Subcutaneous abdominal adipose tissue (tissue), 5 donors: ENCODE measurements at regions not wholly inside any gene's neighbourhood (a gene's known extent, or its start where the extent isn't known, plus 50 kb on each side); places are given as distances from the start of the nearest gene placed in this dataset.
A peak's percentile ranks its signal among the peaks of the same experiment; 100 is the strongest.

Experiments
- H3K27ac ChIP-seq: one replicate; pipeline ENCODE4 v1.7.0; 2013; ENCODE audit warnings: low read depth, mild to moderate bottlenecking, inconsistent platforms, low read length, moderate library complexity
- H3K27me3 ChIP-seq, 5 donors: one replicate each; pipeline ENCODE4 v1.7.0; 2013; ENCODE audit warnings: low read length in 5 of 5, inconsistent platforms in 1 of 5; ENCODE audit not compliant: control insufficient read depth in 5 of 5, insufficient read depth in 4 of 5
- H3K36me3 ChIP-seq, 5 donors: one replicate each; pipeline ENCODE4 v1.7.0; 2013; ENCODE audit warnings: low read length in 5 of 5; ENCODE audit not compliant: control insufficient read depth in 5 of 5, insufficient read depth in 5 of 5
- H3K4me1 ChIP-seq, 5 donors: one replicate each; pipeline ENCODE4 v1.7.0; 2013; ENCODE audit warnings: low read length in 5 of 5, mild to moderate bottlenecking in 3 of 5, moderate library complexity in 1 of 5; ENCODE audit not compliant: control insufficient read depth in 5 of 5, insufficient read depth in 5 of 5
- H3K4me3 ChIP-seq, 5 donors: one replicate each; pipeline ENCODE4 v1.7.0; 2013; ENCODE audit warnings: low read length in 5 of 5, low read depth in 1 of 5
- H3K9ac ChIP-seq, 5 donors: one replicate each; pipeline ENCODE4 v1.7.0; 2013; ENCODE audit warnings: low read length in 5 of 5, mild to moderate bottlenecking in 4 of 5, moderate library complexity in 3 of 5
- H3K9me3 ChIP-seq, 5 donors: one replicate each; pipeline ENCODE4 v1.7.0; 2013; ENCODE audit warnings: low read length in 5 of 5; ENCODE audit not compliant: control insufficient read depth in 5 of 5
- donor health status: healthy.
- donor health status: healthy.
- donor health status: healthy.
- donor health status: healthy.
- donor health status: healthy.

- H3K4me1 ChIP-seq: peaks cover 7 to 35% (median 24%) of the 10 kb centered on the region in 5 donors
Observed at GRCh38 chr1:201675143-201675542, 136.2 kb downstream of the NAV1 start.

GRCh38 chr1:201676197-201676596, 137.3 kb downstream of the NAV1 start:
- Histone ChIP-seq H3K4me3 (no peak overlapping the region), H3K27ac (no peak overlapping the region), H3K27me3 (no peaks in the 10 kb centered on the region), H3K36me3 (peaks cover 0 to 7% (median 2%) of the 10 kb centered on the region in 5 donors), H3K4me1 (peaks cover 7 to 42% (median 28%) of the 10 kb centered on the region in 5 donors), H3K9me3 (no peaks in the 10 kb centered on the region), H3K9ac (peak overlapping the region in 1 of 5 donors; percentile 30)

More at GRCh38 chr1:201675143-201675542, 136.2 kb downstream of the NAV1 start:
- Histone ChIP-seq H3K4me3 (no peak overlapping the region), H3K27me3 (no peaks in the 10 kb centered on the region), H3K9ac (peak overlapping the region in 2 of 5 donors; percentile 38 to 41), H3K27ac (peak overlapping the region; percentile 3), H3K9me3 (no peaks in the 10 kb centered on the region), H3K36me3 (peaks cover 0 to 7% (median 2%) of the 10 kb centered on the region in 5 donors)

GRCh38 chr1:201676641-201677040, 137.7 kb downstream of the NAV1 start:
- Histone ChIP-seq H3K4me3 (no peak overlapping the region), H3K4me1 (peaks cover 7 to 45% (median 30%) of the 10 kb centered on the region in 5 donors), H3K9ac (no peak overlapping the region), H3K27me3 (no peaks in the 10 kb centered on the region), H3K27ac (no peak overlapping the region), H3K9me3 (no peaks in the 10 kb centered on the region), H3K36me3 (peaks cover 0 to 7% (median 2%) of the 10 kb centered on the region in 5 donors)

- Histone ChIP-seq H3K4me3 (no peak overlapping the region), H3K27me3 (no peaks in the 10 kb centered on the region), H3K4me1 (peaks cover 7 to 45% (median 30%) of the 10 kb centered on the region in 5 donors), H3K9ac (no peak overlapping the region), H3K36me3 (peaks cover 0 to 4% (median 2%) of the 10 kb centered on the region in 5 donors), H3K9me3 (no peaks in the 10 kb centered on the region), H3K27ac (no peak overlapping the region)
Observed at GRCh38 chr1:201678264-201679101, 139.6 kb downstream of the NAV1 start.

DNA sequence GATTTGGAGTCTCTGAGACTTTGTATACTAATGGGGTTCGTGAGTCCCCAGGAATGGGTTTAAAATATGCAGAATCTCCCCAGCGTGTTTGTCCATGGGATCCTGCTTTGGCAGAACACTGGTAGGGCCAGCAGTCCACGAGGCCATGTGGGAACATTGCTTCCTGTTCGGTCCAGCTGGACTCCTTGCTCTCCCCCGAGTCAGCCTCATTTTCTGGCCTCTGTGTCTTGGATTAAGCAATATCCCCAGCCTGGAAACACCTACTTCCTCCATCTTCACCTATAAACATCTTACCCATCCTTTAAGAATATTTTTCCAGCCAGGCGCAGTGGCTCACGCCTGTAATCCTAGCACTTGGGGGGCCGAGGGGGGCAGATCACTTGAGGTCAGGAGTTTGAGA, 142.4 kb downstream of the NAV1 start:
- no peak overlapping the region for H3K27ac ChIP-seq
- no peaks in the 10 kb centered on the region for H3K9me3 ChIP-seq
- H3K9ac ChIP-seq: no peak overlapping the region
- H3K4me3 ChIP-seq: no peak overlapping the region
- peaks cover 2 to 29% (median 8%) of the 10 kb centered on the region in 5 donors for H3K4me1 ChIP-seq
- H3K36me3 ChIP-seq: peaks cover 0 to 6% (median 2%) of the 10 kb centered on the region in 5 donors
- H3K27me3 ChIP-seq: no peaks in the 10 kb centered on the region

GRCh38 chr1:201682964-201683363, 144.0 kb downstream of the NAV1 start:
- Histone ChIP-seq H3K4me1 (peaks cover 0 to 23% (median 6%) of the 10 kb centered on the region in 5 donors), H3K27me3 (no peaks in the 10 kb centered on the region), H3K36me3 (peaks cover 0 to 6% (median 0%) of the 10 kb centered on the region in 5 donors), H3K4me3 (no peak overlapping the region), H3K27ac (no peak overlapping the region), H3K9ac (no peak overlapping the region), H3K9me3 (no peaks in the 10 kb centered on the region)

DNA sequence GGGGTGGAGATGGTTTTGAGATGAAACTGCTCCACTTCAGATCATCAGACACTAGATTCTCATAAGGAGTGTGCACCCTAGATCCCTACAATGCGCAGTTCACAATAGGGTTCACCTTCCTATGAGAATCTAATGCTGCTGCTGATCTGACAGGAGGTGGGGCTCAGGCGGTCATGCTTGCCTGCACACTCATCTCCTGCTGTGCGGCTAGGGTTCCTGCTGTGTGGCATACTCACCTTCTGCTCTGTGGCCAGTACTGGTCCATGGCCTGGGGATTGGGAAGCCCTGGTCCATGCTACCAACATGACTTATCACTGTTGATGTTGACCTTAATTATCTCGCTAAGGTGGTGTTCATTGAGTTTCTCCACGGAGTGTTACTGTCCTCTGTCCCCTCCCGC, 144.5 kb downstream of the NAV1 start:
- Histone ChIP-seq H3K27me3 (no peaks in the 10 kb centered on the region), H3K27ac (no peak overlapping the region), H3K9me3 (no peaks in the 10 kb centered on the region), H3K9ac (no peak overlapping the region), H3K4me1 (peaks cover 0 to 22% (median 6%) of the 10 kb centered on the region in 5 donors), H3K36me3 (peaks cover 0 to 6% (median 0%) of the 10 kb centered on the region in 5 donors), H3K4me3 (no peak overlapping the region)

DNA sequence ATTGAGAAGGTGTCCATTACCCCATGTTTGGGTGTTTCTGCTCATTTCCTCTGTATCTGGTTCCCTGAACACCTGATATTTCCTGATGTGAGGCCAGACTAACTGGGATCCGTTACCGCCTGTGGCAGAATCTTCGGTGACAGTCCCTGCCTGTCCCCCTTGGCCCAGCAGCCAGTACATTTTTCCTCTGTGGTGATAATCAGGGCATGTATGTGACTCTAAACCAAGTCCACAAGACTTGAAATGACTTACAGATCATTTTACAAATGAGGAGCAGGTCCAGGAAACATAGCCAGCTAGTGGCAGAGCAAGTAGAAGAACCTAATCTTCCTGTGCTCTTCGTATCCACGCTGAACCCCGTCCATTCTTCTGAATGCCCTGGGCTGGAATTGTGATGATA, 143.5 kb upstream of the IPO9 start:
- Histone ChIP-seq H3K9me3 (no peaks in the 10 kb centered on the region), H3K27me3 (no peaks in the 10 kb centered on the region), H3K36me3 (peaks cover 0 to 3% (median 0%) of the 10 kb centered on the region in 5 donors), H3K4me1 (peaks cover 0 to 15% (median 6%) of the 10 kb centered on the region in 5 donors), H3K9ac (no peak overlapping the region), H3K27ac (no peak overlapping the region), H3K4me3 (no peak overlapping the region)

DNA sequence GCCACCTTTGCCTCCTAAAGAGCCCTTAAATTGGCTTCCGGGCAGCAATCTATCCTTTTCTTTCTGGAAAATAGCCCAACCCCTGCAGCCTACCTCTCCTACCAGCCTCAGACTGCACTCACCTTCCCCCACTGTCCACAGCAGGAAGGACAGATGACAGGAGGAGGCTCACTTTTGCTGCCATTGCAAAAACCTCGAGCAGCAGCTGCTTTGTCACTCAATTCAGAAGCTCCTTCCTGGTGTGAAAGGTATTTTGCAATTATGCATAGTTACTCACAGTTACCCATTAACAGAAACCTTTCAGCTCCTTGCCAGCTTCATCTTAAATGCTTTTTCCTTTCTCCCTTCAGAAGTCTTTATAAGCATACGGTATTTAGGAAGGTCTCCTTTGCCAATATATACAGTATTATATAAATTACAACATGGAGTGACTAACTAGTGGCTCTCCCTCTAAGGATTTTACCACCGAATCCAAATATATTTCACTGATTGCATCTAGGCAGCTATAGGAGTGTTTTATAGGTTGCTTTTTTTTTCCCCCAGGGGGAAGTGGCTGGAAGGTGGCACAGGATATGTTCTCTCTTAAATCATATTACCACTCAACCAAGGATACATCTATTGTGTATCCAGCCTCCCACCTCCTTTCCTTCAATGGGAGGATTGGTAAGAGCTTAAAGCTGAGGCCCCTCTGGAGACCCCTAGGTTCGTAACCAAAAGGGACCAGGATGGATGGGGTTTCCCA, 142.1 kb upstream of the IPO9 start:
- H3K27ac ChIP-seq: no peak overlapping the region
- no peaks in the 10 kb centered on the region for H3K9me3 ChIP-seq
- no peaks in the 10 kb centered on the region for H3K27me3 ChIP-seq
- no peak overlapping the region for H3K4me3 ChIP-seq
- no peak overlapping the region for H3K9ac ChIP-seq
- H3K36me3 ChIP-seq: peaks cover 0 to 3% (median 0%) of the 10 kb centered on the region in 5 donors
- peaks cover 0 to 7% (median 0%) of the 10 kb centered on the region in 5 donors for H3K4me1 ChIP-seq

GRCh38 chr1:201688514-201688913, 140.4 kb upstream of the IPO9 start:
- no peak overlapping the region for H3K9ac ChIP-seq
- no peaks in the 10 kb centered on the region for H3K9me3 ChIP-seq
- H3K36me3 ChIP-seq: peaks cover 0 to 3% (median 0%) of the 10 kb centered on the region in 5 donors
- no peak overlapping the region for H3K4me3 ChIP-seq
- no peak overlapping the region for H3K27ac ChIP-seq
- H3K27me3 ChIP-seq: no peaks in the 10 kb centered on the region
- peaks cover 4 to 21% (median 10%) of the 10 kb centered on the region in 5 donors for H3K4me1 ChIP-seq
